ENCODE measurements at regions not wholly inside any gene's neighbourhood (a gene's known extent, or its start where the extent isn't known, plus 50 kb on each side); places are given as distances from the start of the nearest gene placed in this dataset.

- H3K4me1 ChIP-seq (ENCODE audit: control insufficient read depth in 2 of 2, insufficient read depth in 2 of 2, low read length in 2 of 2) = no peaks in the 10 kb centered on the region
- no peaks in the 10 kb centered on the region for H3K27me3 ChIP-seq (replicated peaks in 1 of 4; ENCODE audit: control extremely low read depth in 1 of 4, control insufficient read depth in 3 of 4, insufficient read depth in 4 of 4, low read length in 3 of 4)
- H2AFZ ChIP-seq (ENCODE audit: insufficient read depth, low read depth, low read length, poor library complexity, severe bottlenecking) = no peak overlapping the region
- Mint-ChIP-seq H3K4me1 (no peaks in the 10 kb centered on the region), H3K27ac (no peak overlapping the region), H3K9me3 (ENCODE audit: insufficient read depth) (no peaks in the 10 kb centered on the region), H3K27me3 (no peaks in the 10 kb centered on the region), H3K4me3 (no peak overlapping the region)
- H3K9ac ChIP-seq (ENCODE audit: low read length) = no peak overlapping the region
- H3K36me3 ChIP-seq (replicated peaks in 1 of 2; ENCODE audit: control extremely low read depth in 1 of 2, control insufficient read depth in 1 of 2, extremely low read depth in 1 of 2, insufficient read depth in 2 of 2, low read length in 1 of 2) = no peaks in the 10 kb centered on the region
- TF ChIP-seq CTCF (IDR thresholded peaks at IDR 0.05) (no peak), EZH2 (IDR thresholded peaks at IDR 0.05; ENCODE audit: borderline replicate concordance, insufficient read depth, low read depth, low read length, poor library complexity, severe bottlenecking) (no peak)
- POLR2A ChIA-PET = no interaction called here
- intact Hi-C loops (cut with micrococcal nuclease) = no loop called here
- WGBS (ENCODE audit: insufficient coverage) = 77% methylated on average over 2 of the region's 3 CpGs
- H3K4me2 ChIP-seq (replicated peaks; ENCODE audit: low read depth, low read length, poor library complexity, severe bottlenecking) = no peak overlapping the region
- H4K20me1 ChIP-seq (ENCODE audit: control insufficient read depth, insufficient read depth, low read length, poor library complexity, severe bottlenecking) = no peaks in the 10 kb centered on the region
- no peak overlapping the region for H3K27ac ChIP-seq (ENCODE audit: low read length in 2 of 2)
- no peaks in the 10 kb centered on the region for H3K79me2 ChIP-seq (ENCODE audit: control insufficient read depth, insufficient read depth, low read length)
- ATAC-seq (ENCODE audit: low read depth) (no peak), DNase-seq (no peak)
- peaks cover 0 to 1% (median 0%) of the 10 kb centered on the region in 3 donors for H3K9me3 ChIP-seq (ENCODE audit: control extremely low read depth in 1 of 3, control insufficient read depth in 2 of 3, insufficient read depth in 1 of 3, low read length in 2 of 3)
- CTCF ChIA-PET = no interaction called here
- no peak overlapping the region for H3K4me3 ChIP-seq (ENCODE audit: control extremely low read depth in 1 of 5, extremely low read depth in 1 of 5, insufficient read depth in 1 of 5, low read depth in 2 of 5, low read length in 4 of 5)
Measured at GRCh38 chr2:146031158-146031557, 1511.2 kb upstream of the ZEB2 start.

GRCh38 chr2:146027156-146027555 is 1507.2 kb upstream of the ZEB2 start:
- Mint-ChIP-seq H3K4me3 (no peak overlapping the region), H3K4me1 (no peaks in the 10 kb centered on the region), H3K27ac (no peak overlapping the region), H3K9me3 (ENCODE audit: insufficient read depth) (no peaks in the 10 kb centered on the region), H3K27me3 (no peaks in the 10 kb centered on the region)
- ChIA-PET POLR2A (no interaction called here), CTCF (no interaction called here)
- WGBS (ENCODE audit: insufficient coverage) = no CpG with 5 or more reads among the region's 2 CpGs
- Histone ChIP-seq H3K9me3 (ENCODE audit: control extremely low read depth in 1 of 3, control insufficient read depth in 2 of 3, insufficient read depth in 1 of 3, low read length in 2 of 3) (peaks cover 0 to 1% (median 0%) of the 10 kb centered on the region in 3 donors), H3K27ac (ENCODE audit: low read length in 2 of 2) (no peak overlapping the region), H3K4me2 (replicated peaks; ENCODE audit: low read depth, low read length, poor library complexity, severe bottlenecking) (no peak overlapping the region), H2AFZ (ENCODE audit: insufficient read depth, low read depth, low read length, poor library complexity, severe bottlenecking) (no peak overlapping the region), H3K4me3 (ENCODE audit: control extremely low read depth in 1 of 5, extremely low read depth in 1 of 5, insufficient read depth in 1 of 5, low read depth in 2 of 5, low read length in 4 of 5) (no peak overlapping the region), H3K9ac (ENCODE audit: low read length) (no peak overlapping the region), H4K20me1 (ENCODE audit: control insufficient read depth, insufficient read depth, low read length, poor library complexity, severe bottlenecking) (no peaks in the 10 kb centered on the region), H3K79me2 (ENCODE audit: control insufficient read depth, insufficient read depth, low read length) (no peaks in the 10 kb centered on the region), H3K4me1 (ENCODE audit: control insufficient read depth in 2 of 2, insufficient read depth in 2 of 2, low read length in 2 of 2) (no peaks in the 10 kb centered on the region), H3K36me3 (replicated peaks in 1 of 2; ENCODE audit: control extremely low read depth in 1 of 2, control insufficient read depth in 1 of 2, extremely low read depth in 1 of 2, insufficient read depth in 2 of 2, low read length in 1 of 2) (no peaks in the 10 kb centered on the region), H3K27me3 (replicated peaks in 1 of 4; ENCODE audit: control extremely low read depth in 1 of 4, control insufficient read depth in 3 of 4, insufficient read depth in 4 of 4, low read length in 3 of 4) (no peaks in the 10 kb centered on the region)
- TF ChIP-seq EZH2 (IDR thresholded peaks at IDR 0.05; ENCODE audit: borderline replicate concordance, insufficient read depth, low read depth, low read length, poor library complexity, severe bottlenecking) = no peak
- no peak for TF ChIP-seq CTCF (IDR thresholded peaks at IDR 0.05)
- no peak for ATAC-seq (ENCODE audit: low read depth)
- intact Hi-C loops (cut with micrococcal nuclease) = no loop called here
- DNase-seq = no peak
